ENCODE measurements at regions not wholly inside any gene's neighbourhood (a gene's known extent, or its start where the extent isn't known, plus 50 kb on each side); places are given as distances from the start of the nearest gene placed in this dataset.

DNA sequence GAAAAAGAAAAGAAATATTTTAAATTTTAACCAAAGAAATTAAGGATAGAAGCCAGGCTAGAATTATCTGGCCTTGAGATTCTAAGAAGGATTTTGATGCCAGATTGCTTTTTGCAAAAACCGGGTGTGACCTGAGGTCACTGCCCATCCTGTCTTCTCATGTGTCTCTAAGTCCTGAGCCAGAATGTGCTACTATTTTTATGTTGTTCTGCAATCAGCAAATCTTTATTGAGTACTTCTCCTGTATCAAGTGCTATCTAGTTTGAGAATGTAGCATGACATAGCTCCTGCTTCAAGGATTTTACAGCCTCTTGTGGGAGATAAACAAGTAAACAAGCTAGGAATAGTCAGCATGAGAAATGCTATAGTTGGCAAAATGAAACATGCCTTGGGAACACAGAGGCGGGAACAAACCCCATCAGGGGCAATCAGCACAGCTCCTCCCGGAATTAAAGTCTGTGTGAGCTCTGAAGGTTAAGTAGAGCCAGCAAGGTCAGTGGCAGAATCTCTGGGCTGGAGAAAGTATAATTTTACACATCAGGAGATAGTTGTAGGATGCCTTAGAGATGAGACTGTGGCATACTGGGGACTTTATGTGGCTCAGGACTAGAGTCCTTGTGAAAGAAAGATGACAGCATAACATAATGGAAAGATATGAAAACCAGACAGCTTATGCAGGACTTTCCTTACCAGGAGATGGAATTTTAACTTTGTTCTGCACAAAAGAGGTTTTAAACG, 899.5 kb upstream of the SLC10A2 start:
- TF ChIP-seq TAF1 (IDR thresholded peaks at IDR 0.05; ENCODE audit: borderline replicate concordance, low read depth, low read length) (no peak), POLR2AphosphoS5 (IDR thresholded peaks at IDR 0.05; ENCODE audit: low read depth, low read length) (no peak), POLR2A (IDR thresholded peaks at IDR 0.05; ENCODE audit: low read depth, low read length) (no peak)
- DNase-seq (ENCODE audit: insufficient read length) (no peak), FAIRE-seq (no peak)

DNA sequence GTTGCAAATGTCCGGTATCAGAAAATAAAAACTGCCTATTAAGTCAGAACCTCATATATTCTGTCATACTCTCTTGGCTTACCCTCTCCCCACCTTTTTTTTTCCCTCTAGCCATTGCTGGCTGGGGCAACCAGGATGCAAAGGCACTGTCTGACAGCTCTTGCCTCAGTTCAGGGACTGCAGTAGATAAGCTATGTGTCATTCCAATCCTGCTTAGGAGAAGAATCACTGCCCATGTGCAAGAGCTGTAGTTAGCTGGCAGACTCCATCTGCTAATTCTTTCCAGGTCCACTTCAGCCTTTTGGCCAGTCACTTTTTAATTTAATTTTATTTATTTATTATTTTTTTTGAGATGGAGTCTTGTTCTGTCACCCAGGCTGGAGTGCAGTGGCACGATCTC, 895.6 kb upstream of the SLC10A2 start:
- TF ChIP-seq POLR2A (IDR thresholded peaks at IDR 0.05; ENCODE audit: low read depth, low read length) (no peak), TAF1 (IDR thresholded peaks at IDR 0.05; ENCODE audit: borderline replicate concordance, low read depth, low read length) (no peak), POLR2AphosphoS5 (IDR thresholded peaks at IDR 0.05; ENCODE audit: low read depth, low read length) (no peak)
- FAIRE-seq, result no peak
- DNase-seq (ENCODE audit: insufficient read length), result no peak

DNA sequence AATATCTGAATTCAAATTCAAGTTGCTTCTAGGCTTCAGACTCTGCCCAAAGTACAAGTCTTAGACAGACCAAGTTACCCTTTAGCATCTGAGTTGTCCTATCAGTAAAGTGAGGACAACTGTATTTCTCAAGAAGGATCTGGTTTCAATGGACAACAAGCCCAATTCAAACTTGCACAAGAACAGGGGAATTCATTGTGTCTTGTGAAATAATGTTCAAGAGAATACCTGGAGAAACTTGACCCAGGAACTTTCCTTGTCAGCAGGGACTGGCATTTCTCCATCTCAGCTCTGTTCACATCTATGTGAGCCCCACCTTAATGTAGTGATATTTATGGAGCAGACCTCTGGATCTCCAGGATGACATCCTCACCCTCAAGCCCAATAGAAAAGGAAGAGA, 894.9 kb upstream of the SLC10A2 start:
- no peak for DNase-seq (ENCODE audit: insufficient read length)
- no peak for FAIRE-seq
- TF ChIP-seq POLR2A (IDR thresholded peaks at IDR 0.05; ENCODE audit: low read depth, low read length) (no peak), TAF1 (IDR thresholded peaks at IDR 0.05; ENCODE audit: borderline replicate concordance, low read depth, low read length) (no peak), POLR2AphosphoS5 (IDR thresholded peaks at IDR 0.05; ENCODE audit: low read depth, low read length) (no peak)

DNA sequence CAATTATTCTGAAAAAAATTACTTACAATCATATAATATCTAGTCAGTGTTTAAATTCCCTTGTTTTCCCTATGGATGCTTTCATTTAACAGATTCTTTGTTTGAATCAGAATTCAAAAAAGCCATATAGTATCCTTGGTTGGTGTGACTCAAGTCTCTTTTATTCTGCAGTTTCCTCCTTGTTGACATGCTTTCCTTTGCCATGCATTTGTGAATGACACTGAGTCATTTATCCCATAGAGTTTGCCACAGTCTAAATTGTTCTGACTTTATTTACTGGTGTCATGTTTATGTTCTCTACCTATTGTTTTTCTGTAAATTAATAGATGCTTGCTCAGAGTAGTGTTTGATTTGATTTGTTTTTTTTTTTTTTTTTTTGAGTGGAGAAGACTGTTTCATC, 893.8 kb upstream of the SLC10A2 start:
- TF ChIP-seq POLR2A (IDR thresholded peaks at IDR 0.05; ENCODE audit: low read depth, low read length) (no peak), TAF1 (IDR thresholded peaks at IDR 0.05; ENCODE audit: borderline replicate concordance, low read depth, low read length) (no peak), POLR2AphosphoS5 (IDR thresholded peaks at IDR 0.05; ENCODE audit: low read depth, low read length) (no peak)
- DNase-seq (ENCODE audit: insufficient read length) (no peak), FAIRE-seq (no peak)

GRCh38 chr13:103958691-103959090, 892.5 kb upstream of the SLC10A2 start:
- DNase-seq (ENCODE audit: insufficient read length) (no peak), FAIRE-seq (no peak)
- TF ChIP-seq TAF1 (IDR thresholded peaks at IDR 0.05; ENCODE audit: borderline replicate concordance, low read depth, low read length), result no peak
- TF ChIP-seq POLR2AphosphoS5 (IDR thresholded peaks at IDR 0.05; ENCODE audit: low read depth, low read length), result no peak
- no peak for TF ChIP-seq POLR2A (IDR thresholded peaks at IDR 0.05; ENCODE audit: low read depth, low read length)

DNA sequence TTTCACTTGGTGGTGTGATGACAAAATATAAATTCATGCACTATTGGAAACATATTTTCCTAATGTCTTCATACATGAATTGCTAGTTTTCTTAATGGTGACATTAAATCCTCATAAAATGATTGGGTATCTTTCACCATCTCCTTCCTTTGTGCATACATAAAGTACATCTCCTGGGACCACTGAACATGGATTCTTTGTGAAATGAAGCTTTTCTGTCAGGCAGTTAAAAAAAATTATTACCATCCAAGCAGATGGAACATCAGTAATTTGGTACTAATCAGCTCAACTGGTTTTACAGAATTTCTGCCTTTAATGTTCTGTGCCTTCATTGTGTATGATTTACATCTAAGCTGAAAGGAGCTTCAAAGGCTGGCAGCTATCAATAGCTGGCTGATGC, 891.7 kb upstream of the SLC10A2 start:
- FAIRE-seq (no peak), DNase-seq (ENCODE audit: insufficient read length) (no peak)
- no peak for TF ChIP-seq TAF1 (IDR thresholded peaks at IDR 0.05; ENCODE audit: borderline replicate concordance, low read depth, low read length)
- no peak for TF ChIP-seq POLR2A (IDR thresholded peaks at IDR 0.05; ENCODE audit: low read depth, low read length)
- no peak for TF ChIP-seq POLR2AphosphoS5 (IDR thresholded peaks at IDR 0.05; ENCODE audit: low read depth, low read length)

DNA sequence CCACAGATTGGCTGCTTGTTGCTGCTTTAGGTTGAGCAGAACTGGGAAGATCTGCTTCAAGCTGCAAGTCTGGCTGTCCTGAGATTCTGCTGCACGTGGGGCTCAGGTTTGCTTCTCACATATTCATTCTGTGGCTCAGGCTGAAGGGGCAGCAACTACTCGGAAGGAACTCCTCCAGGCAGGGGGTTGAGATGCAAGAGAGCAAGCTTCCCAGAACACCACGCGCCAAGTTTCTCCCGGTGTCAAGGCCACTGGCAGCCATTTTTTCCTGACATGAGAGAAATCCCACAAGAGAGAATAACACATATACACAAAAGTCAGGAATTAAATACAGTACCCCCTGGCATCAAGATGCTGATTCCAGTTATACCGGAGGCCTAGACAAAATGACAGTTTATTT, 887.6 kb upstream of the SLC10A2 start:
- TF ChIP-seq TAF1 (IDR thresholded peaks at IDR 0.05; ENCODE audit: borderline replicate concordance, low read depth, low read length) (no peak), POLR2AphosphoS5 (IDR thresholded peaks at IDR 0.05; ENCODE audit: low read depth, low read length) (no peak), POLR2A (IDR thresholded peaks at IDR 0.05; ENCODE audit: low read depth, low read length) (no peak)
- no peak for DNase-seq (ENCODE audit: insufficient read length)
- FAIRE-seq, result no peak

- DNase-seq (ENCODE audit: insufficient read length), result no peak
- TF ChIP-seq TAF1 (IDR thresholded peaks at IDR 0.05; ENCODE audit: borderline replicate concordance, low read depth, low read length) (no peak), POLR2A (IDR thresholded peaks at IDR 0.05; ENCODE audit: low read depth, low read length) (no peak), POLR2AphosphoS5 (IDR thresholded peaks at IDR 0.05; ENCODE audit: low read depth, low read length) (no peak)
- FAIRE-seq, result no peak
Measured at GRCh38 chr13:103952183-103952582, 886.0 kb upstream of the SLC10A2 start.

GRCh38 chr13:103948426-103948825, 882.2 kb upstream of the SLC10A2 start:
- DNase-seq (ENCODE audit: insufficient read length) (no peak), FAIRE-seq (no peak)
- no peak for TF ChIP-seq POLR2A (IDR thresholded peaks at IDR 0.05; ENCODE audit: low read depth, low read length)

DNA sequence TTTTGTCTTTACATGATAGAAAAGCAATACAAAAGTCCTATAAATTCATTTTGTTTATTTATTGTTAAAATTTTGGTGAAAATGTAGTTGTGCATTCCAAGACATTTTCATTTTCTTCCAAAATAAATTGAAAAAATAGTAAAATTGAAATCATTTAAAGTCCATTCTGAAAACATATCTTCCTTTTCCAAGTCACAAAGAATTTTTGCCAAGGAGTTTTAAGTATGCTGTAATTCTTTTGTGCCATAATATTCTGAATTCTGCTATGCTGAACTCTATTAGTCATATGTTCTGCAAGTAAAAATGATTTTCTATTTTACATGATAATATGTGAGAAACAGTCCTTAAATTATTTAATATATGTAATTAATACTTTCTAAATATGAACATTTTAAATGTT, 879.6 kb upstream of the SLC10A2 start:
- FAIRE-seq (no peak), DNase-seq (ENCODE audit: insufficient read length) (no peak)
- TF ChIP-seq POLR2AphosphoS5 (IDR thresholded peaks at IDR 0.05; ENCODE audit: low read depth, low read length), result no peak
- no peak for TF ChIP-seq TAF1 (IDR thresholded peaks at IDR 0.05; ENCODE audit: borderline replicate concordance, low read depth, low read length)
- no peak for TF ChIP-seq POLR2A (IDR thresholded peaks at IDR 0.05; ENCODE audit: low read depth, low read length)

DNA sequence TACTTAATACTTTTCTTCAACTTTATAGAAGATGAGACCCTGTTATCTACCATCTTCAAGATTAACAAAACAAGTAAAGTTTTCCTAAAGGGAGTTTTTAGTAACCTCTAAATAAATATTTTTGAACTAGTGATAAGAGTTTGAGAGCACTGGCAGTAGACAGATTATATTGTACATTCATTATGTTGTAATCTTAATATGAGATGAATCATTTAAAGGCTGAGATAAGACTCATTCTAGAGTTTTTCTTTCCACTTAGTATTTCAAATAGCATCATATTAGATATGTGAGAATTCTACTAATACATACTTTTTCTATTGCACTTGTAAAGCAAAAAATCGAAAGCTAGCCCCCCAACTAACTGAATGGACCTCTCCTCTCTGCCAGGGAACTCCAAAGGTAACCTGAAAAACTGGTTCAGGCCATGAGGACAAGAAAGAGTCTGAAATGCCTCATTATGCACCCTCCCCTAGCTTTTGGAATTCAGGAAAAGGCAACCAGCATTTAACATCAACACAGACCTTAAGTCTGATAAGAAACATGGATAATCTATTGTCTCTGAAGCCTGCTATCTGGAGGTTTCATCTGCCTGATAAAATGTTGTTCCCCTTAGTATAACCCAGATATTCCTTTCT, 875.4 kb upstream of the SLC10A2 start:
- FAIRE-seq (no peak), DNase-seq (ENCODE audit: insufficient read length) (no peak)
- TF ChIP-seq POLR2AphosphoS5 (IDR thresholded peaks at IDR 0.05; ENCODE audit: low read depth, low read length) (no peak), POLR2A (IDR thresholded peaks at IDR 0.05; ENCODE audit: low read depth, low read length) (no peak), TAF1 (IDR thresholded peaks at IDR 0.05; ENCODE audit: borderline replicate concordance, low read depth, low read length) (no peak)

GRCh38 chr13:103935117-103935516, 868.9 kb upstream of the SLC10A2 start:
- FAIRE-seq (no peak), DNase-seq (ENCODE audit: insufficient read length) (no peak)
- TF ChIP-seq POLR2AphosphoS5 (IDR thresholded peaks at IDR 0.05; ENCODE audit: low read depth, low read length) (no peak), POLR2A (IDR thresholded peaks at IDR 0.05; ENCODE audit: low read depth, low read length) (no peak), TAF1 (IDR thresholded peaks at IDR 0.05; ENCODE audit: borderline replicate concordance, low read depth, low read length) (no peak)

Measured in GM12892 (cell line).